ENCODE measurements at regions not wholly inside any gene's neighbourhood (a gene's known extent, or its start where the extent isn't known, plus 50 kb on each side); places are given as distances from the start of the nearest gene placed in this dataset.

- no peaks in the 10 kb centered on the region for H3K36me3 ChIP-seq (ENCODE audit: insufficient read depth, low read length)
- no peak overlapping the region for H3K27ac ChIP-seq
- no peak overlapping the region for H3K4me3 ChIP-seq
- no peak for DNase-seq (ENCODE audit: low read depth, low spot score)
- no peak overlapping the region for H3K9ac ChIP-seq (ENCODE audit: insufficient read length)
- no peaks in the 10 kb centered on the region for H3K9me3 ChIP-seq (ENCODE audit: low read depth, low read length)
- no peak for TF ChIP-seq POLR2AphosphoS5 (IDR thresholded peaks at IDR 0.05; ENCODE audit: borderline replicate concordance, low read depth, low read length)
- no peak for TF ChIP-seq EZH2 (IDR thresholded peaks at IDR 0.05)
- TF ChIP-seq FOXP2 (optimal IDR thresholded peaks at IDR 0.05; ENCODE audit: control extremely low read depth, extremely low read length, insufficient read depth): no peak
Observed at GRCh38 chr4:129377131-129377845, 281.3 kb downstream of the C4orf33 start.

GRCh38 chr4:129378364-129378763 is 282.4 kb downstream of the C4orf33 start:
- Histone ChIP-seq H3K36me3 (ENCODE audit: insufficient read depth, low read length) (no peaks in the 10 kb centered on the region), H3K4me3 (no peak overlapping the region), H3K9ac (ENCODE audit: insufficient read length) (no peak overlapping the region), H3K9me3 (ENCODE audit: low read depth, low read length) (no peaks in the 10 kb centered on the region), H3K27ac (no peak overlapping the region)
- no peak for DNase-seq (ENCODE audit: low read depth, low spot score)
- no peak for TF ChIP-seq POLR2AphosphoS5 (IDR thresholded peaks at IDR 0.05; ENCODE audit: borderline replicate concordance, low read depth, low read length)
- no peak for TF ChIP-seq FOXP2 (optimal IDR thresholded peaks at IDR 0.05; ENCODE audit: control extremely low read depth, extremely low read length, insufficient read depth)
- TF ChIP-seq EZH2 (IDR thresholded peaks at IDR 0.05): no peak

- Histone ChIP-seq H3K9me3 (ENCODE audit: low read depth, low read length) (no peaks in the 10 kb centered on the region), H3K36me3 (ENCODE audit: insufficient read depth, low read length) (no peaks in the 10 kb centered on the region), H3K4me3 (no peak overlapping the region; the same call in 1 of the 2 replicates), H3K27ac (no peak overlapping the region), H3K9ac (ENCODE audit: insufficient read length) (no peak overlapping the region)
- TF ChIP-seq FOXP2 (optimal IDR thresholded peaks at IDR 0.05; ENCODE audit: control extremely low read depth, extremely low read length, insufficient read depth): no peak
- TF ChIP-seq POLR2AphosphoS5 (IDR thresholded peaks at IDR 0.05; ENCODE audit: borderline replicate concordance, low read depth, low read length): no peak; the same call in 1 of the 2 replicates
- no peak for TF ChIP-seq EZH2 (IDR thresholded peaks at IDR 0.05)
- no peak for DNase-seq (ENCODE audit: low read depth, low spot score)
Observed at GRCh38 chr4:129379429-129379828, 283.5 kb downstream of the C4orf33 start.

- H3K36me3 ChIP-seq (ENCODE audit: insufficient read depth, low read length): no peaks in the 10 kb centered on the region
- no peak overlapping the region for H3K4me3 ChIP-seq
- H3K27ac ChIP-seq: no peak overlapping the region
Observed at GRCh38 chr4:129384974-129385373, 289.0 kb downstream of the C4orf33 start.

GRCh38 chr4:129387666-129388065 is 291.7 kb downstream of the C4orf33 start:
- H3K9ac ChIP-seq (ENCODE audit: insufficient read length): no peak overlapping the region
- TF ChIP-seq FOXP2 (optimal IDR thresholded peaks at IDR 0.05; ENCODE audit: control extremely low read depth, extremely low read length, insufficient read depth): no peak
- H3K36me3 ChIP-seq (ENCODE audit: insufficient read depth, low read length): no peaks in the 10 kb centered on the region
- DNase-seq (ENCODE audit: low read depth, low spot score): no peak
- no peaks in the 10 kb centered on the region for H3K9me3 ChIP-seq (ENCODE audit: low read depth, low read length)
- no peak overlapping the region for H3K27ac ChIP-seq
- H3K4me3 ChIP-seq: no peak overlapping the region

More at GRCh38 chr4:129384974-129385373, 289.0 kb downstream of the C4orf33 start:
- TF ChIP-seq POLR2AphosphoS5 (IDR thresholded peaks at IDR 0.05; ENCODE audit: borderline replicate concordance, low read depth, low read length): no peak
- TF ChIP-seq EZH2 (IDR thresholded peaks at IDR 0.05): no peak
- no peak for TF ChIP-seq FOXP2 (optimal IDR thresholded peaks at IDR 0.05; ENCODE audit: control extremely low read depth, extremely low read length, insufficient read depth)
- Histone ChIP-seq H3K9me3 (ENCODE audit: low read depth, low read length) (no peaks in the 10 kb centered on the region), H3K9ac (ENCODE audit: insufficient read length) (no peak overlapping the region)
- no peak for DNase-seq (ENCODE audit: low read depth, low spot score)

GRCh38 chr4:129393976-129394375 is 298.0 kb downstream of the C4orf33 start:
- Histone ChIP-seq H3K27ac (no peak overlapping the region), H3K9ac (ENCODE audit: insufficient read length) (no peak overlapping the region), H3K9me3 (ENCODE audit: low read depth, low read length) (no peaks in the 10 kb centered on the region), H3K4me3 (no peak overlapping the region), H3K36me3 (ENCODE audit: insufficient read depth, low read length) (no peaks in the 10 kb centered on the region)
- no peak for TF ChIP-seq FOXP2 (optimal IDR thresholded peaks at IDR 0.05; ENCODE audit: control extremely low read depth, extremely low read length, insufficient read depth)
- no peak for TF ChIP-seq EZH2 (IDR thresholded peaks at IDR 0.05)
- TF ChIP-seq POLR2AphosphoS5 (IDR thresholded peaks at IDR 0.05; ENCODE audit: borderline replicate concordance, low read depth, low read length): no peak
- no peak for DNase-seq (ENCODE audit: low read depth, low spot score)

GRCh38 chr4:129394635-129395034 is 298.7 kb downstream of the C4orf33 start:
- Histone ChIP-seq H3K36me3 (ENCODE audit: insufficient read depth, low read length) (no peaks in the 10 kb centered on the region), H3K4me3 (no peak overlapping the region), H3K9ac (ENCODE audit: insufficient read length) (no peak overlapping the region), H3K9me3 (ENCODE audit: low read depth, low read length) (no peaks in the 10 kb centered on the region), H3K27ac (no peak overlapping the region)
- TF ChIP-seq EZH2 (IDR thresholded peaks at IDR 0.05): no peak
- TF ChIP-seq POLR2AphosphoS5 (IDR thresholded peaks at IDR 0.05; ENCODE audit: borderline replicate concordance, low read depth, low read length): no peak
- TF ChIP-seq FOXP2 (optimal IDR thresholded peaks at IDR 0.05; ENCODE audit: control extremely low read depth, extremely low read length, insufficient read depth): no peak
- DNase-seq (ENCODE audit: low read depth, low spot score): no peak

- Histone ChIP-seq H3K9ac (ENCODE audit: insufficient read length) (no peak overlapping the region), H3K9me3 (ENCODE audit: low read depth, low read length) (no peaks in the 10 kb centered on the region), H3K4me3 (peak overlapping the region; percentile 36; the same call in 1 of the 2 replicates), H3K36me3 (ENCODE audit: insufficient read depth, low read length) (no peaks in the 10 kb centered on the region), H3K27ac (peak overlapping the region; percentile 72)
- DNase-seq (ENCODE audit: low read depth, low spot score): peak; percentile 39
- TF ChIP-seq POLR2AphosphoS5 (IDR thresholded peaks at IDR 0.05; ENCODE audit: borderline replicate concordance, low read depth, low read length): no peak
Observed at GRCh38 chr4:129403848-129404247, 307.9 kb downstream of the C4orf33 start.

GRCh38 chr4:129410115-129410514 is 314.2 kb downstream of the C4orf33 start:
- Histone ChIP-seq H3K9me3 (ENCODE audit: low read depth, low read length) (no peaks in the 10 kb centered on the region), H3K27ac (no peak overlapping the region), H3K4me3 (no peak overlapping the region), H3K36me3 (ENCODE audit: insufficient read depth, low read length) (no peaks in the 10 kb centered on the region), H3K9ac (ENCODE audit: insufficient read length) (no peak overlapping the region)
- no peak for DNase-seq (ENCODE audit: low read depth, low spot score)
- TF ChIP-seq POLR2AphosphoS5 (IDR thresholded peaks at IDR 0.05; ENCODE audit: borderline replicate concordance, low read depth, low read length) (no peak), FOXP2 (optimal IDR thresholded peaks at IDR 0.05; ENCODE audit: control extremely low read depth, extremely low read length, insufficient read depth) (no peak), EZH2 (IDR thresholded peaks at IDR 0.05) (no peak)

Measured in SK-N-MC (cell line).